ENCODE measurements at regions not wholly inside any gene's neighbourhood (a gene's known extent, or its start where the extent isn't known, plus 50 kb on each side); places are given as distances from the start of the nearest gene placed in this dataset.
"Not testable (repeated sequence)": the region's sequence is repeated elsewhere in the genome, so short reads cannot be mapped to it uniquely, and the experiment has no call there.

DNA sequence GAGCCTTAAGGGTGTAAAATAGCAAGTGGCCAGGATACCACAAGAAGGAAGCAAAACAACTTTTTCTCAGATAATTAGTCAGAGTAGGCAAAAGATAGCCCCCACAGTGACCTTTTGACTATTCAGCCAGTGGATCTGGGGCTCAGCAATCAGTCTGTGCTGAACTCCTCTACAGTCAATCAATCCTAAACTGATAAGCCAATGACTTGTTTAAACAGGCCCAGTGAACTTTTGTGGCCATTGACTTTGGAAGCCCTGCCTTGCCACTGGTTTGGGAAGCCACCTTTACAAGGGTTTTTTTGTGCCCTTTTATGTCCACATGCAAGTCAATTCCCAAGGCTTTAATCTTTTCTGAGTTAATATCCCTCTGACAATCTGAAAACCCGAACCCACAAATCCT is 1565.0 kb upstream of the WWC1 start:
- DNase-seq (ENCODE audit: low read depth): no peak

DNA sequence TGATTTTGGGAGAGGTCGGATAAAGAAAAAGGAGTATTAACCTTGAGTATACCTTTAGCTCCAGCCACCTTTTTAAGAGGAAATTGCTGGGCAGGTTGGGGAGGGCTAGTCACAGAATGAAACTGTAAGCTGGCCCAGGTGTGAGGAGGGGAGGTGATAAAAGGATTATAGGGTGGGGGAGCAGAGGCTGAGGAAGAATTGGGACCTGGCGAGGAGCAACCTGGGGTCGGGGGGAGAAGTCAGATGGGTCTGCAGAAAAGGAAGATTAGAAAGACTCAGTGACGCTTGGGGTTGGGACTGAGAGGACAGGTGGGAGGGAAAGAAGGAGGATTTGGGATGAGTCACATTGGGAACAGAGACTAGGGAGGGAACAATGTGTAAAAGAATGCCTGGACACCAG is 1548.5 kb upstream of the WWC1 start:
- not testable (repeated sequence) for DNase-seq (ENCODE audit: low read depth)

DNA sequence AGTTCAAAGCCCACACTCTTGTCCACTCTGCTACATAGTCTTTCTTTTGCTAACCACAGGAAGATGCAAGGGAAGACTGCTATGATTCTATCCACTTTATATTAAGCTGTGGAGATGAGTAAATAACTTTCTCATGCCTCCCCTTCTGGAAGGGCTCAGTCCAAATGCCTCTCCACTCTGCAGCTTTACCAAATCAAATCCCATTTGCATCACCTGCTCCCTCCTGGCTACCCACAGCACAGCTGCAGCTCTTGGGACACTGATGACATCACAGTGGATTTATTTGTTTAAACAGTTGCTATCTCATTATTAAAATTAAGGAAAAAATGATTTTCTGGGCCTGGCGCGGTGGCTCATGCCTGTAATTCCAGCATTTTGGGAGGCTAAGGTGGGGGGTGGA is 1544.9 kb upstream of the WWC1 start:
- no peak for DNase-seq (ENCODE audit: low read depth)

DNA sequence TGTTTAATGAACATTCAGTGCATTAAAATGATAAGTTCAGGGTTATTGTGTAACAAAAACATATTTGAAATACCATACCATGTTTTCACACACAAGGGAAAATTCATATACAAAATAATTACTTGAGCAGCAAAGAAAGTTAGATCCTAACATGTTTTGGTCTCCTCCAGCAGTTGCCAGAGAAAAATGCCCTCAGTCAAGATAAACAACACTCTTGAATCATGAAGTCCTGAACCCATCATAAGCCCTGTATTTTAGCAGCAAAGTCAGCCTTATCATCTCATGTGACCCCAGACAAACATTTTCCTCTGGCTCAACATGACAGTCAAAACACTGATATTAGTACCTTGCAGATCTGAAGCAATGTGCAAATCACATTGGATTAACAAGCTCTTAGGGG is 1541.1 kb upstream of the WWC1 start:
- DNase-seq (ENCODE audit: low read depth): no peak

DNA sequence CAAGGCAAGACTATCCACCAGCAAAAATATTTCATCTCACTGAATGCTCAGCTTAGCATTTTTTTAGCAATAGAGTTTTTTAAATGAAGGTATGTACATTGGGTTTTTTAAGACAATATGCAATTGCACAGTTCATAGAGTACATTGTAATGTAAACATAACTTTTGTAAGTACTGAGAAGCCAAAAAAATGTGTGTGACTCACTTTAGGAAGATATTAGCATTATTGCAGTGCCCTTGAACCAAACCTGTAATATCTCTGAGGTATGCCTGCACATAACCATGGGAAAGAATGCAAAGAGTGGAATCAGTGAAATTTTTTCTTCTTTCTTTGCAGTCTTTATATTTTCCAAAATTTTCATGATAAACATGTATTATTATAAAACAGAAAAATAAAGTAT is 1533.3 kb upstream of the WWC1 start:
- no peak for DNase-seq (ENCODE audit: low read depth)

DNA sequence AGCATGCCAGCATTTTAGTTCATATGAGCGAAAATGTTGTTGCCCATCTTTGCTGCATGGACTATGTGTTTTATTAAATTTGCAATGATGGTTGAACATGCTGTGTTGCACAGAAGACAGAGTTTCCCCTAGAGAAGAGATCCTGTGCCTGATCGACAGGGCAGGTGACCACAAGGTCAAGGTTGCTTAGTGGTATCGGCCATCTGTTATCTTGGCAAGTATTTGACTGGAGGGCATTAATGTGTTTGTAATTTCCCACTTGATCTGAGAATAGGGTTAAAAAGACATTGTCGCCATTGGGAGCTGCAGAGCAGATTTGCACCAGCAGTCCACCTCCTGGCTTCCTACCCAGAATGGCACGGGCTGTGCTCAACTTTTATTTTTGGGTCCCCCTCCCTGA is 1523.6 kb upstream of the WWC1 start:
- DNase-seq (ENCODE audit: low read depth): no peak

DNA sequence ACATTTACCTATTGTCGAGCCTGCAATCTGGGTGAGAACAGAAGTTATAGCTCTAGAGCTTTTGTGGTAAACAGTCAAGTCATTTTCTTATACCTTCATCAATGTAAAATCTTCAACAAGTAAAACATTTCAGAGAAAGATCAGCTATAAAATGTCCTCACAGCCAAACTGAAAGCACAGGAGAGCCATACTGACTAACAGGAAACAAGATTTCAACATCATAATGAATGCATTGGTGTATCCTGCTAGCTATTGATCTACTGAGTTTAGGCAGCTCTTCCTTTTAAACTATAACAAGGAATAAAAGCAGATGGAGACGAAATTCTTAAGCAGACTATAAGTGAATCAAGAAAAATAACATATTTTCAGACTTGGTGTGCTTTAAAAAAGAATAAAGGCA is 1522.9 kb upstream of the WWC1 start:
- no peak for DNase-seq (ENCODE audit: low read depth)

DNA sequence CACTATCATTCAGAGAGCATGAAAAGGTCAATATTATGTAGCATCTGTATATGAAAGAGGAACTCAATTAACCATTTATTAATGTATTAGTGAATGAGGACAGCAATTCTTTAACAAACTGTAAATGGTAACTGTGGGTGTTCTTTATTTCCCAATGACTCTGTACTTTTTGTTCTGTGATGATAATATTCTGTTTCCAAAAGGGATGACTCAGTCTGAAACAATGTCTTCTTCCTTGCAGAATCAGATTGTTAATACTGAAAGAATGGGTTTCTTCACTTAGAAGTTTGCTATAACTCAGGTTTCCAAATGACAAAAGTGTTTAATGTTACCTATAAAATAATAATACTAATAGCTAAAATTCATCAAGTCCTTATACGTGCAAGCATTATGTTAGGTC is 1518.7 kb upstream of the WWC1 start:
- DNase-seq (ENCODE audit: low read depth): no peak

DNA sequence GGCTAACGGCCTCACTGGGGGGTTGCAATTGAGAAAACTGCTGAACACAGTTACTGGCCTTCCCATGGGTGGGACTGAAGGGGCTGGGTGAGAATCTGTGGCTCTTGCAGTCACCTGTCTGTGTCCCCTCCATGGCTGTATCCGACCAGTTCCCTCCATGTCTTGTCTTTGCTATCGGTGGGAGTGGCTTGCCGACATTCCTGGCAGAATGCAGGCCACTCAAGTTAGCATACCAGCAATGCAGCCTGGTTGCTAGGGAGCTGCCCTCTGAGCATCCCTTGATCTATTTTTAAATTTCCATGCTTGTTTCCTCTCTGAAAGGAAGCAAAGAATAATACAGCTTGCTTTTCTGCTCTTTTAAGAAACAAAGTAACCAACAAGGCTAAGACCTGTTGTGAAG is 1509.7 kb upstream of the WWC1 start:
- DNase-seq (ENCODE audit: low read depth): no peak

DNA sequence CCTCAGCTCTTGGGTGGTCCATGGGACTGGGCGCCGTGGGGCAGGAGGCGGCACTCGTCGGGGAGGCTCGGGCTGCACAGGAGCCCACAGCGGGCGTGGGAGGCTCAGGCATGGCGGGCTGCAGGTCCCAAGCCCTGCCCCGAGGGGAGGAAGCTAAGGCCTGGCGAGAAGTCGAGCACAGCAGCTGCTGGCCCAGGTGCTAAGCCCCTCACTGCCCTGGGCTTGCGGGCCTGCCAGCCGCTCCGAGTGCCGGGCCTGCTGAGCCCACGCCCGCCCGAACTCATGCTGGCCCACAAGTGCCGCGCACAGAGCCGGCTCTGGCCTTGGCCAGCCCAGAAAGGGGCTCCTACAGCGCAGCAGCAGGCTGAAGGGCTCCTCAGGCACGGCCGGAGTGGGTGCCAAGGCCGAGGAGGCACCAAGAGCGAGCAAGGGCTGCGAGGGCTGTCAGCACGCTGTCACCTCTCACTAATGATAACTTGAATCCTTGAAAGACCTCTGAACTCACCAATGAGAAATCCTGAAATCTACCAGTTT is 1506.8 kb upstream of the WWC1 start:
- DNase-seq (ENCODE audit: low read depth): no peak

DNA sequence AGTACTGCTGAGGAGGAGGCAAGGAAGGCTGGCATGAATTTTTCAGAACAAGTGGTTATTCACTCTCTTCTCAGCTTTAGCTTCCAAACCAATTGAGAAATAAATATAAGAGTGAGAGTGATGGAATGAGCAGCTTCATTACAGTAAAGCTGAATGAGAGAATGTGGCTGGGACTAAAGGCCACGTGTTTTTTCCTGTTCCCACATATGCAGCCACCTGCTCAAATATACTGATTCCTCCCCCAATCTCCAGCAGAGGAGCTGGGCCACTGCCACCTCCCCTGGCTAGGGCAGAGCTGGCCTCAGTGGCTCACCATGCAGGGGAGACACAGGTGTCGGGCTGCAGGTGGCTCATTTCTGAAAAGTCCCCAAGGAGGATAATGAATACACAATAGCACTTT is 1505.3 kb upstream of the WWC1 start:
- no peak for DNase-seq (ENCODE audit: low read depth)

DNA sequence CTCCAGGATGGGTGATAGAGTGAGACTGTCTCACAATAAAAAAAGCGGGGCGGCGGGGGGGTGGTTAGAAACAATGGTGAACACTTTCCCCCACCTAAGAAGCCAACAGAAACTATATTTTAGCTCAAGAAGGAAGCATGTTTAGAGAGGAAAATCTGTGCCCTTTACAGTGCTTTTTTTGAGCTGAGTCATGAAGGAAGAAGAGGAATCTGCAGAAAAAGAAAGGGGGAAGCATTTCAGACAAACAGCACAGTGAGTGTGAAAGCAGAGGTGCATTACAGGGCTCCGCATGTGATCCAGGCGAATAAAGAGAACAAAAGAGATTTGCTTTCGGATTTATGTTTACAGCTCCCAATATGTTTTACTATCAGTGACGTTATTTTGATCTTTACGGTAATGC is 1504.6 kb upstream of the WWC1 start:
- no peak for DNase-seq (ENCODE audit: low read depth)

DNA sequence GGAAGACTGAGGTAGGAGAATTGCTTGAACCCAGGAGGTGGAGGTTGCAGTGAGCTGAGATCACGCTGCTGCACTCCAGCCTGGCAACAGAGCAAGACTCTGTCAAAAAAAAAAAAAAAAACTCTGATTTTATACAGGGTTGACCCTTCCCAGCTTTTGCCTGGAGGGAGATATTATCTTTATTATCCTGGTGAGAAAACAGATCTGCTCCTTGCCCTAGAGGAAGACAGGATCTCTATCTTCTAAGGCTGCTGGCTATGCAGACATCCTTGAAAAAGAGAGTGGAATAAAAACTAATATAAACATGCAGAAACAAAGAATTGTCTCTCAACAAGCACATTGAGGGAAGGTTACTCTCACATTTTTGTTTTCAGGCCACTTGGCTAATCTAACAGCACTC is 1503.4 kb upstream of the WWC1 start:
- no peak for DNase-seq (ENCODE audit: low read depth)

DNA sequence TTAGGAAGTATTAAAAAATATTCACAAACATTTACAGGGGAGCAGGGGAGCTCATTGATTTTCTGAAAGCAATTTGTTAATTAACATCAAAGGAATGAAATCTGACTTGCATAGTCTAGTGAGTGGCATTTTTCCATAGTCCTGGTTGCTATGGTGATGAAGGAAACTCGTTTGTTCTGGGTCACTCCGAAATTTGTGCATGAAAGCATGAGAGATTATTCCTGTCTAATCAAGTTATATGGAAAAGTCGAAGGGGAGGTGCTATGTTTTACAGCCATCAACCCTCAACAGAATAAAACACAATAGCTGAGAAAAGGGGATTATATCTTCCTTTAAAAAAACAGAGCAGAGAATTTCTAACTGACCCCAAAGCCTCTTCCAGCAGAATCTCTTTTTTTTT is 1495.7 kb upstream of the WWC1 start:
- no peak for DNase-seq (ENCODE audit: low read depth)

DNA sequence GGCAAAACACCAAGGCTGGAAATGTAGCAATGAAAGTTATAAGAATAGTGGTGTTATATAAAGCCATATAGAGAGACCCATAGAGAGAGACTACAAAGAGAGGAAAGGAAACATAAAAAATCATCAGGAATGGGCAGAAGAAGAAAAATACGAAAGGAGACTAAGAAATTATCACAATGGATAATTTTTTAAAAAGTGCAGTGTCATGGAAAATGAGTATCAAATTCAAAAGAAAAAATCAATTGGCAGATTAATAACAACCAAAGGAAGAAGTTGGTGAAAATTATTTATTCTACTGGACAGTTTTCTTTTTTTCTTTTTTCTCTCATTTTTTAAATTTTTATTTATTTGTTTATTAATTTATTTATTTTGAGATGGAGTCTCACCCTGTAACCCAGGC is 1488.4 kb upstream of the WWC1 start:
- no peak for DNase-seq (ENCODE audit: low read depth)

DNA sequence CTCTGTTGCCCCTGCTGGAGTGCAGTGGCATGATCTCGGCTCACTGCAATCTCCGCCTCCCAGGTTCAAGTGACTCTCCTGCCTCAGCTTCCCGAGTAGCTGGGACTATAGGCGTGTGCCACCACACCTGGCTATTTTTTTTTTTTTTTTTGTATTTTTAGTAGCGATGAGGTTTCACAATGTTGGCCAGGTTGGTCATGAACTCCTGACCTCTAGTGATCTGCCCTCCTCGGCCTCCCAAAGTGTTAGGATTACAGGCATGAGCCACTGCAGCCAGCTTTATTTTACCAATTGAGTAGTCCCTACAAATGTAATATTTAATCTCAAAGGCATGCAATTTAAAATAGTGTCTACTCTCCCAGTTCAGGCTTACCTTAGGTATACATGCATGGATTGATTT is 1487.2 kb upstream of the WWC1 start:
- DNase-seq (ENCODE audit: low read depth): not testable (repeated sequence)

DNA sequence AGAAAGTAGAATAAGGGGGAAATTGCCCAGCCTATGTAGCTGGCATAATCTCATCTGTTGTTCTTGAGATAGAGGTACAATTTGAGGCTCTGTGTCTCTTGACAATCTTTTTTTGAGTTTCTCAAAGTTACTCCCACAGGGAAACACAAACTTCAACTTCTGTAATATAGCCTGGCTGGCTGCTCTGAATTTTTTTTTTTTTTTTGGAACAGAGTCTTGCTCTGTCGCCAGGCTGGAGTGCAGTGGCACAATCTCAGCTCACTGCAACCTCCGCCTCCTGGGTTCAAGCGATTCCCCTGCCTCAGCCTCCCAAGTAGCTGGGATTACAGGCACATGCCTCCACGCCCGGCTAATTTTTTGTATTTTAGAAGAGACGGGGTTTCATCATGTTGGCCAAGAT is 1486.8 kb upstream of the WWC1 start:
- not testable (repeated sequence) for DNase-seq (ENCODE audit: low read depth)

DNA sequence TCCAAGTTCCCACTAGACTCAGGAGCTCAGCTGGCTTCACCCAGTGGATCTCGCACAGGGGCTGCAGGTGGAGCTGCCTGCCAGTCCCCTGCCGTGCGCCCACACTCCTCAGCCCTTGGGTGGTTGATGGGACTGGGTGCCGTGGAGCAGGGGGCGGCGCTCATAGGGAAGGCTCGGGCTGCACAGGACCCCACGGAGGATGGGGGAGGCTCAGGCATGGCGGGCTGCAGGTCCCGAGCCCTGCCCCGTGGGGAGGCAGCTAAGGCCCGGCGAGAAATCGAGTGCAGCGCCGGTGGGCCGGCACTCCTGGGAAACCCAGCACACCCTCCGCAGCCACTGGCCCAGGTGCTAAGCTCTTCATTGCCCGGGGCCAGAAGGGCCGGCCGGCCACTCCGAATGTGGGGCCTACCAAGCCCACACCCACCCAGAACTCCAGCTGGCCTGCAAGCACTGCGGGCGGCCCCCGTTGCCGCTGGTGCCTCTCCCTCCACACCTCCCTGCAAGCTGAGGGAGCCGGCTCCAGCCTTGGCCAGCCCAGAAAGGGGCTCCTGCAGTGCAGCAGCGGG is 1481.3 kb upstream of the WWC1 start:
- not testable (repeated sequence) for DNase-seq (ENCODE audit: low read depth)

DNA sequence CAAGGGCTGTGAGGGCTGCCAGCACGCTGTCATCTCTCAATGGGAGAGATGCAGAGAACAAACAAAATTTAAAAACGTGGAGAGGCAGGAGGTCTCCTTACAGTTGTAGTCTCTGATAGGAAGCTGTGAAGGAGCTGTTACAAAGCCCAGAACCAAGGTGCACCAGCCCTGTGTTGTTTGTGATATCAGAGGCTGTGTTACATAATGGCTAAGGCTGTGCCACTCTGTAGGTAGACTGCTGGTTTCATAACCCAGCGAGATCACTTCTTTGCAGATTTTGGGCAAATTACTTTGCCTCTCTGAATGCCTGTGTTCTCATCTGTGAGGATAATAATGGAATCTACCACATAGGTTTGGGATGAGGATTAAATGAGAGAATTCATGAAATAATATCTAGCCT is 1480.7 kb upstream of the WWC1 start:
- DNase-seq (ENCODE audit: low read depth): no peak

DNA sequence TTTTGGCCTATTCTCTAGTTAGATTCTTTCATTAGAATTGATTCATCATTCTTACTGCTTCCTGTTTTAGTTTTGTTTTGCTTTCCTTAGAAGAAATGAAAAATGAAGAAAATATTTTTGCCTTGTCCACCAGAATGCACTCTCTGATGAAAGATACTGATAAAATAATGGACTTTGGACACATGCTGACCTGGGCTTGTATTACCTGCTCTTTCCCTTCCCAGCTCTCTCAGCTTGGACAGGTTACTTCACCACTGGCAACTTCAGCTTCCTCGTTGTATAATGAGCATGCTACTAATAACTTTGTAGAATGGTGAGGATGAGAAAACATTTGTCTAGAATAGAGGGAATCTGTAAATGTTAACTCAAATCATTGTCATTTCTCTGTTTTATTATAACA is 1468.1 kb upstream of the WWC1 start:
- no peak for DNase-seq (ENCODE audit: low read depth)

DNA sequence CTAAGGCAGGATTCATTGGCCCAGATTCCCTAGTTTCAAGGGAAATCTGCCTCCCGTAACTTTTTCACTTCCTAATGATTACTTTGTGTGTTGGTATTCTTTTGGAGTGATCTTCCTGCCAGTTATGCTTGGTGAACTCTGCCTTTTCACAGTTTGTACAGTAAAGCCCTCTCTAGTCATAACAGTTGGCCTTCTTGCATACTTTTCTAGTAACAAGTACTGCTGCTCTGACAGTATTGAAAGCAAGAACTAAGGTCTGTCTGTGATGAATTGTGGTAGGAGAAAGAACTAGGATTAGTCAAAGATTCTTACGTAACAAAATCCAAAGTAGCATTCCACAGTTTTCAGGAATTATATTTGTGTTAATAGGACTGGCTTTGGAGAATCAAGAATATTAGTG is 1457.2 kb upstream of the WWC1 start:
- DNase-seq (ENCODE audit: low read depth): no peak

DNA sequence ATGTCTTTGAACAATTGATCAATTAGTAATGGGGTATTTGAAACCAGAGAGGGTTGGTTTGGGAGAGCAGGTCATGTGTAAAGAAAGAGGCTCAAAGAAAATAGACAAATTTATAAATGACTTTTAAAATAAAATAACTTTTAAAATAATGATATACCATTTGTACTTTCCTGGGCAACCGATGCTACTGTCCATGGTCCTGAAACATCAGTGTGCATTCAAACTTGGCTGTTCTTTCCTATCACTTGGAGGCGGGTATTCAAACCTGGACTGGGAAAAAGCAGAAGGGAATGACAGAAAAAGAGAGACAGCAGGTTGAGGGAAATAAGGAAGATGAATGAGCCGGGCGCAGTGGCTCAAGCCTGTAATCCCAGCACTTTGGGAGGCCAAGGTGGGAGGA is 1446.4 kb upstream of the WWC1 start:
- DNase-seq (ENCODE audit: low read depth): peak; percentile 1

DNA sequence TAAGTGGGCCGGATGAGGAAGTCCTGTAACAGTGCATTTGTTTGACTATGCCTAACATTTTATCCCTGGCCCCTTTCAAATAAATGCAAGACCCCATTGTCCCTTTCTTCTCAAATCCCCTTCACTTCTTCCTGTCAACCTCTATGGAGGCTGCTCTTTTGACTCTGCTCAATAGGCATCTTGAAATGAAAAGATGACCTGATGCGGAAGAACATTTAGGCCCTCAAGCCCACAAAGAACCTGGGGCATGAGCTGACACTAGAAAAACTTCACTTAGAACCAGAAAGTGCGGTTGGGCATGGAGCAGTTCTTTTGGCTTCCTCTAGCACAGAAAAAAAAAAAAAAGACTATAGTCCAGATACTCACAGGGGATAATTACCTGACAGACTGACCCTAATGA is 1434.7 kb upstream of the WWC1 start:
- DNase-seq (ENCODE audit: low read depth): no peak

DNA sequence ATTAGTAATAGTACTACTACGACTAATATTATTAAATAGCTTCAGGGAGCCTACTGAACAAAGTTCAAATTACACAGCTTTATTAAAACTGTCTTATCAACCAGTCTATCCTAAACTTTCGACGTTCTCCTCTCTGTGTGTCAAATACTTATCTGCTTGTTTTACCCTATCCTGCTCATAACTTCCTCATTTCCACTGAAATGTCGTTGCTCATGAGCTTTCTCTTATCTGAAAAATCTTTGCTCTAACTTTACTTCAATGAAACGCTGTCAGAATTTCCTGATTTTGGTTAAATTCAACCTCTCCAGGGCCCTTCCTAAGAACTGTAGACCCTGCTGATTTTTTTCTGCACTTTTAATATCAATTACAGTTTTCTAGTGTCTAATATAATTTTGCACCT is 1431.0 kb upstream of the WWC1 start:
- DNase-seq (ENCODE audit: low read depth): no peak

DNA sequence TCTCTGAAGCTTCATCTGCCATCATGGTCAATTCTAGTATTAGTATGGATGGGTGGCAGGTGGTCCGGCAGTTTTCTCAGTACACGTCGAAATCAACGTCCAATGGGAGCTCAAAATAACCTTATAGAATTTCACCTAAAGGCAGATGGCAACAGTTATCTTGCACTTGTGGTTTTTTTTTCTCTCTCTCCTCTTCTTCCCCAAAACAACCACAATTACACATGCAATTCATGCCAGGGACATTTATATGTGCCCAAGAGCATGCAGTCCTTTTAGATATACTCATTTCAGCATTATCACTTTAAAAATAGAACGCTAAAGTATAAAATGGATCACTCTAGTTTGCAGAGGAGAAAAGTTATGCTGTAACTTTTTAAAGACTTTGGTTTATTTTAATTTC is 1428.9 kb upstream of the WWC1 start:
- DNase-seq (ENCODE audit: low read depth): no peak

Data from ELR (cell line).